HepG2 (cell line): ENCODE measurements at regions not wholly inside any gene's neighbourhood (a gene's known extent, or its start where the extent isn't known, plus 50 kb on each side); places are given as distances from the start of the nearest gene placed in this dataset.

ENCODE experiments used
- ATAC-seq: fragments of 200-7000 bp; cut with Tn5 transposase; 3 replicates; pipeline ENCODE4 v1.9.1; 2020; ENCODE audit warnings: mild to moderate bottlenecking, moderate library complexity
- BruUV-seq: library from RNA; stranded (reverse); fragments of 400-500 nt; replicated peaks from 2 replicates; lab custom pipeline; 2021; lab: Mats Ljungman, UMichigan
- CTCF ChIA-PET: fragments of 300-600 bp; formaldehyde crosslinking; extraction: SDS; loops from one replicate; lab custom pipeline; 2021; ENCODE audit warnings: low total read pairs, inconsistent platforms, low intra/inter-chr PET ratio; lab: Yijun Ruan, JAX
- POLR2A ChIA-PET: fragments of 350-600 bp; sonication (Branson Sonifier 250); formaldehyde crosslinking; loops from one replicate; lab custom pipeline; 2020; ENCODE audit warnings: antibody characterized with exemption, inconsistent platforms; lab: Yijun Ruan, JAX
- DNase-seq: peaks from one replicate; pipeline ENCODE4 v3.0.0-alpha.2; 2015; ENCODE audit warnings: low spot score
- FAIRE-seq: peaks from 3 replicates; lab custom pipeline; 2011; peaks lifted over from hg19 to GRCh38; lab: Jason Lieb, UNC
- H2AFZ ChIP-seq: one replicate; pipeline ENCODE4 v1.6.1; 2011; ENCODE audit warnings: low read length, inconsistent platforms
- H3K27ac ChIP-seq: fragments of 300-600 bp; 3 replicates; pipeline ENCODE4 v1.8.0; 2011; ENCODE audit warnings: mixed run types, mild to moderate bottlenecking, mixed read lengths, low read length, inconsistent platforms; ENCODE audit not compliant: insufficient read depth; ENCODE audit errors: extremely low read length
- H3K27me3 ChIP-seq, 2 experiments: fragments of 200-600 bp in 1 of 2; 2 replicates in 1 of 2; 3 replicates in 1 of 2; pipeline versions ENCODE4 v1.6.0 to v1.8.0; 2011; ENCODE audit warnings: low read length in 2 of 2, mild to moderate bottlenecking in 2 of 2, moderate library complexity in 2 of 2, inconsistent platforms in 1 of 2; ENCODE audit not compliant: insufficient read depth in 2 of 2, control insufficient read depth in 1 of 2
- H3K36me3 ChIP-seq, 2 experiments: fragments of 200-600 bp in 1 of 2; replicated peaks in 1 of 2; 2 replicates in 1 of 2; 3 replicates in 1 of 2; pipeline versions ENCODE4 v1.5.1 to v1.8.0; 2011; ENCODE audit warnings: low read length in 2 of 2, inconsistent platforms in 1 of 2; ENCODE audit not compliant: insufficient read depth in 2 of 2, control insufficient read depth in 1 of 2
- H3K4me1 ChIP-seq: 2 replicates; pipeline ENCODE4 v1.5.1; 2012; ENCODE audit warnings: low read length, inconsistent platforms; ENCODE audit not compliant: insufficient read depth
- H3K4me2 ChIP-seq: 2 replicates; pipeline ENCODE4 v1.6.0; 2011; ENCODE audit warnings: low read depth, low read length, inconsistent platforms
- H3K4me3 ChIP-seq, 3 experiments: fragments of 200-600 bp in 1 of 3; sonication (generic), shearing (Covaris generic) in 1 of 3; replicated peaks in 1 of 3; 2 replicates each; pipeline ENCODE4 v1.5.1; 2011 to 2016; ENCODE audit warnings: low read length in 3 of 3, inconsistent platforms in 2 of 3, low read depth in 2 of 3, mild to moderate bottlenecking in 2 of 3, control low read depth in 1 of 3, mixed read lengths in 1 of 3; ENCODE audit not compliant: insufficient read depth in 1 of 3
- H3K79me2 ChIP-seq: one replicate; pipeline ENCODE4 v1.6.1; 2011; ENCODE audit warnings: low read length, inconsistent platforms; ENCODE audit not compliant: insufficient read depth
- H3K9ac ChIP-seq: 2 replicates; pipeline ENCODE4 v1.6.0; 2011; ENCODE audit warnings: mild to moderate bottlenecking, low read depth, low read length, inconsistent platforms; ENCODE audit not compliant: insufficient read depth
- H3K9me3 ChIP-seq: 2 replicates; pipeline ENCODE4 v1.5.1; 2012; ENCODE audit warnings: mild to moderate bottlenecking, low read length
- H4K20me1 ChIP-seq: 2 replicates; pipeline ENCODE4 v1.6.0; 2011; ENCODE audit warnings: inconsistent platforms, mild to moderate bottlenecking, low read length, moderate library complexity; ENCODE audit not compliant: insufficient read depth
- CBX2 ChIP-seq, 2 experiments: fragments of 200-600 bp in 1 of 2; sonication (generic); formaldehyde crosslinking in 1 of 2; IDR thresholded peaks; 2 replicates each; pipeline versions ENCODE4 v1.7.0 to v1.8.1; 2018 to 2022; ENCODE audit warnings: low read depth in 2 of 2, low read length in 1 of 2, mild to moderate bottlenecking in 1 of 2, missing genetic modification reagents in 1 of 2
- CEBPB ChIP-seq: IDR thresholded peaks from 2 replicates; pipeline ENCODE4 v1.6.1; 2011; ENCODE audit warnings: low read depth, low read length, improper control_type of control experiment, borderline replicate concordance
- HHEX ChIP-seq: IDR thresholded peaks from 2 replicates; pipeline ENCODE4 v1.6.1; 2016; ENCODE audit warnings: control low read depth
- MAFF ChIP-seq: IDR thresholded peaks from 2 replicates; pipeline ENCODE4 v1.6.1; 2011; ENCODE audit warnings: low read depth, low read length, improper control_type of control experiment
- NCOA2 ChIP-seq: sonication (generic); formaldehyde crosslinking; IDR thresholded peaks from 2 replicates; pipeline ENCODE4 v1.8.0; 2022; ENCODE audit warnings: inconsistent platforms
- PITX1 ChIP-seq: sonication (generic); formaldehyde crosslinking; IDR thresholded peaks from 2 replicates; pipeline ENCODE4 v1.5.1; 2020; ENCODE audit warnings: mild to moderate bottlenecking, missing genetic modification reagents
- RBM39 ChIP-seq: fragments of 200-400 bp; formaldehyde crosslinking; IDR thresholded peaks from one replicate; pipeline ENCODE4 v1.6.1; 2018; ENCODE audit warnings: antibody characterized with exemption, mild to moderate bottlenecking, low read depth, low read length; ENCODE audit not compliant: poor library complexity, severe bottlenecking
- TBX2 ChIP-seq: sonication (generic); formaldehyde crosslinking; IDR thresholded peaks from 2 replicates; pipeline ENCODE4 v1.5.0; 2020; ENCODE audit warnings: missing genetic modification reagents, mild to moderate bottlenecking, borderline replicate concordance
- TMF1 ChIP-seq: sonication (generic); formaldehyde crosslinking; IDR thresholded peaks from 2 replicates; pipeline ENCODE4 v1.8.1; 2022; ENCODE audit warnings: low read depth, missing genetic modification reagents
- ZC3H4 ChIP-seq: sonication (generic); formaldehyde crosslinking; IDR thresholded peaks from 2 replicates; pipeline ENCODE4 v1.4.0; 2020; ENCODE audit warnings: missing genetic modification reagents, borderline replicate concordance
- ZFP90 ChIP-seq: sonication (generic); formaldehyde crosslinking; IDR thresholded peaks from 2 replicates; pipeline ENCODE4 v1.8.0; 2022; ENCODE audit warnings: missing genetic modification reagents, mild to moderate bottlenecking, inconsistent platforms, borderline replicate concordance
- ZNF589 ChIP-seq: sonication (generic); formaldehyde crosslinking; conservative IDR thresholded peaks from 2 replicates; pipeline ENCODE4 v1.8.0; 2022; ENCODE audit warnings: mild to moderate bottlenecking, moderate library complexity, missing genetic modification reagents
- ZNF614 ChIP-seq: IDR thresholded peaks from 2 replicates; pipeline ENCODE4 v1.6.1; 2018; ENCODE audit warnings: missing biosample characterization, missing genetic modification reagents, inconsistent platforms, borderline replicate concordance
- WGBS: methylation state at CpG from one replicate; pipeline ENCODE4 v1.1.6; 2017; ENCODE audit warnings: low lambda C conversion rate; 5-methylcytosine and 5-hydroxymethylcytosine counted together
- in situ Hi-C: cut with HindIII; loops from 2 replicates; pipeline ENCODE4 v1.10.0; 2017; ENCODE audit warnings: low pct_unique_long_range_greater_than_20kb; ENCODE audit not compliant: extremely low pct_ligation_motif_present
- intact Hi-C: fragments of 100-400 bp; cut with micrococcal nuclease; formaldehyde crosslinking; loops from one replicate; pipeline ENCODE4 v1.10.0; 2022; ENCODE audit not compliant: unreplicated experiment
- TF ChIP-seq, protein P1 (sequence below): sonication (generic); formaldehyde crosslinking; IDR thresholded peaks from 2 replicates; pipeline ENCODE4 v1.8.0; 2022; ENCODE audit warnings: mild to moderate bottlenecking, missing genetic modification reagents, moderate library complexity
- TF ChIP-seq, protein P2 (sequence below): sonication (generic); formaldehyde crosslinking; IDR thresholded peaks from 2 replicates; pipeline ENCODE4 v1.4.0; 2020; ENCODE audit warnings: missing genetic modification reagents
- TF ChIP-seq, protein P3 (sequence below): sonication (generic); formaldehyde crosslinking; IDR thresholded peaks from 2 replicates; pipeline ENCODE4 v1.4.0; 2020; ENCODE audit warnings: mild to moderate bottlenecking, missing genetic modification reagents

DNA sequence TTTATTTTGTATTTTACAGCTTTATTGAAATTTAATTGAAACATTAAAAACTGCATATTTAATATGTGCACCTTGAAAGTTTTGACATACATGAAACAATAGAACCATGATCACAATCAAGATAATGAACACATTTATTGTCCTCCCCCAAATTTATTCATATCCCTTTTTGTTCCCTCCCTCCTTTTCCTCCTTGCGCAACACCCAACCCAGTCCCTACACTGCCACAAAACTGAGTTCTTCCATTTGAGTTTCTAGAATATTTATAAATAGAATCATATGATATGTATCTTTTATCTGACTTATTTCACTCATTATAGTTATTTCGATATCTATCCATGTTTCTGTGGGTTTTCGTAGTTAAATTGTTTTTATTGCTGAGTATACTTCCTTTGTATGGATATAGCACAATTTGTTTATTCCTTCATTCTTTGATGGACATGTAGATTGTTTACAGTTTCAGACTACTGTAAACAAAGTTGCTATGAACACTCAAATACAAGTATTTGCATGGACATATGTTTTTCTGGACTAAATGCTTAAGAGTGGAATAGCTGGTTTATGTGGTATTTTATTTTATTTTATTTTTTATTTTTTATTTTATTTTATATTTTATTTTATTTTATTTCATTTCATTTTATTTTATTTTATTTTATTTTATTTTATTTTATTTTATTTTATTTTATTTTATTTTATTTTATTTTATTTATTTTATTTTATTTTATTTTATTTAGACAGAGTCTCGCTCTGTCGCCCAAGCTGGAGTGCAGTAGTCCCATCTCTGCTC, 359.1 kb downstream of the SLC6A15 start:
- CTCF ChIA-PET = no interaction called here
- H3K4me2 ChIP-seq = no peak overlapping the region
- H3K27ac ChIP-seq = no peak overlapping the region
- H3K4me1 ChIP-seq = no peaks in the 10 kb centered on the region
- no peak overlapping the region for H3K4me3 ChIP-seq
- DNase-seq (no peak), ATAC-seq (no peak), FAIRE-seq (no peak)
- H3K9me3 ChIP-seq = no peaks in the 10 kb centered on the region
- no peak overlapping the region for H2AFZ ChIP-seq
- intact Hi-C loops (no loop called here), in situ Hi-C loops (no loop called here)
- no peaks in the 10 kb centered on the region for H4K20me1 ChIP-seq
- WGBS = 32% methylated on average over 5 of the region's 5 CpGs
- BruUV-seq = no TSS peak
- peak; percentile 26; the same call in 1 of the 2 replicates for TF ChIP-seq CEBPB
- TF ChIP-seq NCOA2 (CRISPR knock-in tag) = no peak
- TF ChIP-seq TMF1 = no peak
- no peaks in the 10 kb centered on the region for H3K36me3 ChIP-seq
- H3K27me3 ChIP-seq = no peaks in the 10 kb centered on the region
- POLR2A ChIA-PET = no interaction called here
- no peak overlapping the region for H3K9ac ChIP-seq
- no peaks in the 10 kb centered on the region for H3K79me2 ChIP-seq

DNA sequence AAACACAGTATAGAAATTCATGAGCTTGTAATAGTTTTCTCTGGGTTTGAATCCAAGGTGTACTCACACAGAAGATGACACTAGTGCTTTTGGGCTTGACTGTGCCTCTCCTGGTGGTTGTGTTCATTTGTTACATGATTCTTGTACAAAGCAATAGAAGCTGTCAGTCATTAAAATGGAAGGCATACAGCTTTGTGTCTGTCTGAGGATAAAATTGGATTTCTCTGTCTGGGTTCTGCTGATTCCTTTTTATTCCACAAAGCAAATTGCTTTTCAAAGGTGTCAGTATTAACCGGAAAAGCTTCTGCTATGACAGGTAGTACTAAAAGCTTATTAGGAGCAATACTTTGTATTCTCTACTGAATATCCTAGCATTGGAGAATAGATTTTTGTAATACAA, 361.2 kb downstream of the SLC6A15 start:
- Histone ChIP-seq H3K4me3 (no peak overlapping the region), H3K27ac (no peak overlapping the region), H4K20me1 (no peaks in the 10 kb centered on the region), H3K36me3 (no peaks in the 10 kb centered on the region), H3K4me1 (no peaks in the 10 kb centered on the region), H3K27me3 (no peaks in the 10 kb centered on the region), H2AFZ (no peak overlapping the region), H3K79me2 (no peaks in the 10 kb centered on the region), H3K4me2 (no peak overlapping the region), H3K9ac (no peak overlapping the region), H3K9me3 (no peaks in the 10 kb centered on the region)
- CTCF ChIA-PET = no interaction called here
- BruUV-seq = no TSS peak
- FAIRE-seq = no peak
- ATAC-seq = no peak
- intact Hi-C loops (no loop called here), in situ Hi-C loops (no loop called here)
- POLR2A ChIA-PET = no interaction called here
- no peak for DNase-seq
- WGBS = 5% methylated on average over 1 of the region's 1 CpG
- TF ChIP-seq PITX1 (CRISPR knock-in tag) (no peak), CBX2 (IDR thresholded peaks at IDR 0.05; ENCODE audit: low read depth, low read length) (no peak), CBX2 (CRISPR knock-in tag; IDR thresholded peaks at IDR 0.05; ENCODE audit: low read depth) (no peak), ZFP90 (CRISPR knock-in tag) (no peak), HHEX (no peak), MAFF (no peak), ZNF589 (CRISPR knock-in tag) (no peak), TBX2 (CRISPR knock-in tag) (no peak), ZNF614 (CRISPR knock-in tag) (no peak), RBM39 (no peak), ZC3H4 (CRISPR knock-in tag) (no peak)
- TF ChIP-seq, protein P1, sequence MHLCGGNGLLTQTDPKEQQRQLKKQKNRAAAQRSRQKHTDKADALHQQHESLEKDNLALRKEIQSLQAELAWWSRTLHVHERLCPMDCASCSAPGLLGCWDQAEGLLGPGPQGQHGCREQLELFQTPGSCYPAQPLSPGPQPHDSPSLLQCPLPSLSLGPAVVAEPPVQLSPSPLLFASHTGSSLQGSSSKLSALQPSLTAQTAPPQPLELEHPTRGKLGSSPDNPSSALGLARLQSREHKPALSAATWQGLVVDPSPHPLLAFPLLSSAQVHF (CRISPR knock-in tag) = no peak
- TF ChIP-seq, protein P2, sequence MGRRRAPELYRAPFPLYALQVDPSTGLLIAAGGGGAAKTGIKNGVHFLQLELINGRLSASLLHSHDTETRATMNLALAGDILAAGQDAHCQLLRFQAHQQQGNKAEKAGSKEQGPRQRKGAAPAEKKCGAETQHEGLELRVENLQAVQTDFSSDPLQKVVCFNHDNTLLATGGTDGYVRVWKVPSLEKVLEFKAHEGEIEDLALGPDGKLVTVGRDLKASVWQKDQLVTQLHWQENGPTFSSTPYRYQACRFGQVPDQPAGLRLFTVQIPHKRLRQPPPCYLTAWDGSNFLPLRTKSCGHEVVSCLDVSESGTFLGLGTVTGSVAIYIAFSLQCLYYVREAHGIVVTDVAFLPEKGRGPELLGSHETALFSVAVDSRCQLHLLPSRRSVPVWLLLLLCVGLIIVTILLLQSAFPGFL (CRISPR knock-in tag) = no peak
- TF ChIP-seq, protein P3, sequence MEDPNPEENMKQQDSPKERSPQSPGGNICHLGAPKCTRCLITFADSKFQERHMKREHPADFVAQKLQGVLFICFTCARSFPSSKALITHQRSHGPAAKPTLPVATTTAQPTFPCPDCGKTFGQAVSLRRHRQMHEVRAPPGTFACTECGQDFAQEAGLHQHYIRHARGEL (CRISPR knock-in tag) = no peak
